GM21360 (cell line): ENCODE measurements at regions not wholly inside any gene's neighbourhood (a gene's known extent, or its start where the extent isn't known, plus 50 kb on each side); places are given as distances from the start of the nearest gene placed in this dataset.

Experiments used
- ATAC-seq: cut with Tn5 transposase; IDR thresholded peaks from one replicate; pipeline ENCODE4 v1.9.1; 2021; ENCODE audit warnings: mild to moderate bottlenecking, moderate library complexity; ENCODE audit not compliant: unreplicated experiment

- ATAC-seq, result no peak
Measured at GRCh38 chr18:29154196-29154757, 977.3 kb upstream of the CDH2 start.

- no peak for ATAC-seq
Measured at GRCh38 chr18:29153091-29153490, 976.2 kb upstream of the CDH2 start.

- no peak for ATAC-seq
Measured at GRCh38 chr18:29147944-29148343, 971.0 kb upstream of the CDH2 start.

GRCh38 chr18:29146068-29146467 is 969.1 kb upstream of the CDH2 start:
- ATAC-seq, result no peak

- no peak for ATAC-seq
Measured at GRCh38 chr18:29140590-29140989, 963.7 kb upstream of the CDH2 start.

- ATAC-seq, result no peak
Measured at GRCh38 chr18:29137773-29138495, 961.0 kb upstream of the CDH2 start.

- no peak for ATAC-seq
Measured at GRCh38 chr18:29123706-29124530, 947.0 kb upstream of the CDH2 start.

GRCh38 chr18:29104671-29105070 is 927.7 kb upstream of the CDH2 start:
- no peak for ATAC-seq

- ATAC-seq, result no peak
Measured at GRCh38 chr18:29104227-29104626, 927.3 kb upstream of the CDH2 start.

- ATAC-seq, result no peak
Measured at GRCh38 chr18:29096079-29096770, 919.3 kb upstream of the CDH2 start.

GRCh38 chr18:29087616-29088246 is 910.8 kb upstream of the CDH2 start:
- no peak for ATAC-seq

- ATAC-seq, result no peak
Measured at GRCh38 chr18:29084120-29084519, 907.2 kb upstream of the CDH2 start.

- ATAC-seq, result no peak
Measured at GRCh38 chr18:29083545-29083944, 906.6 kb upstream of the CDH2 start.

GRCh38 chr18:29080946-29081345 is 904.0 kb upstream of the CDH2 start:
- no peak for ATAC-seq

- ATAC-seq, result no peak
Measured at GRCh38 chr18:29078273-29078672, 901.3 kb upstream of the CDH2 start.

GRCh38 chr18:29077344-29077743 is 900.4 kb upstream of the CDH2 start:
- no peak for ATAC-seq

- no peak for ATAC-seq
Measured at GRCh38 chr18:29076645-29077044, 899.7 kb upstream of the CDH2 start.

- no peak for ATAC-seq
Measured at GRCh38 chr18:29074147-29074546, 897.2 kb upstream of the CDH2 start.

- no peak for ATAC-seq
Measured at GRCh38 chr18:29071869-29072268, 894.9 kb upstream of the CDH2 start.

- no peak for ATAC-seq
Measured at GRCh38 chr18:29063346-29063745, 886.4 kb upstream of the CDH2 start.

- no peak for ATAC-seq
Measured at GRCh38 chr18:29062921-29063320, 886.0 kb upstream of the CDH2 start.
